GM18502 (cell line): ENCODE measurements at regions not wholly inside any gene's neighbourhood (a gene's known extent, or its start where the extent isn't known, plus 50 kb on each side); places are given as distances from the start of the nearest gene placed in this dataset.

Source experiments
- ATAC-seq: cut with Tn5 transposase; IDR thresholded peaks from one replicate; pipeline ENCODE4 v1.9.1; 2021; ENCODE audit warnings: mild to moderate bottlenecking; ENCODE audit not compliant: unreplicated experiment, poor library complexity

GRCh38 chr14:53570411-53571387 lies 385.9 kb downstream of the BMP4 start:
- peak; percentile 98 for ATAC-seq

- ATAC-seq = no peak
Observed at GRCh38 chr14:53569446-53569845, 387.2 kb downstream of the BMP4 start.

- no peak for ATAC-seq
Observed at GRCh38 chr14:53567236-53567780, 389.3 kb downstream of the BMP4 start.

- no peak for ATAC-seq
Observed at GRCh38 chr14:53564870-53565269, 391.8 kb downstream of the BMP4 start.

- no peak for ATAC-seq
Observed at GRCh38 chr14:53563628-53564027, 393.0 kb downstream of the BMP4 start.

- ATAC-seq = no peak
Observed at GRCh38 chr14:53553221-53553620, 400.1 kb upstream of the DDHD1 start.

- no peak for ATAC-seq
Observed at GRCh38 chr14:53551862-53552261, 398.7 kb upstream of the DDHD1 start.

- ATAC-seq = no peak
Observed at GRCh38 chr14:53550776-53551175, 397.7 kb upstream of the DDHD1 start.

GRCh38 chr14:53549956-53550355 lies 396.8 kb upstream of the DDHD1 start:
- no peak for ATAC-seq

GRCh38 chr14:53547593-53547992 lies 394.5 kb upstream of the DDHD1 start:
- ATAC-seq = no peak

GRCh38 chr14:53545217-53545616 lies 392.1 kb upstream of the DDHD1 start:
- ATAC-seq = peak; percentile 85

- ATAC-seq = no peak
Observed at GRCh38 chr14:53542732-53543131, 389.6 kb upstream of the DDHD1 start.

- ATAC-seq = no peak
Observed at GRCh38 chr14:53541411-53541810, 388.3 kb upstream of the DDHD1 start.

GRCh38 chr14:53539489-53540126 lies 386.5 kb upstream of the DDHD1 start:
- ATAC-seq = peak; percentile 81

GRCh38 chr14:53538316-53538881 lies 385.3 kb upstream of the DDHD1 start:
- ATAC-seq = no peak

- ATAC-seq = no peak
Observed at GRCh38 chr14:53537422-53538315, 384.5 kb upstream of the DDHD1 start.

- no peak for ATAC-seq
Observed at GRCh38 chr14:53536446-53536845, 383.3 kb upstream of the DDHD1 start.

- ATAC-seq = no peak
Observed at GRCh38 chr14:53534841-53535240, 381.7 kb upstream of the DDHD1 start.

GRCh38 chr14:53533384-53533970 lies 380.4 kb upstream of the DDHD1 start:
- no peak for ATAC-seq

- no peak for ATAC-seq
Observed at GRCh38 chr14:53532853-53533252, 379.7 kb upstream of the DDHD1 start.
